ENCODE measurements at regions not wholly inside any gene's neighbourhood (a gene's known extent, or its start where the extent isn't known, plus 50 kb on each side); places are given as distances from the start of the nearest gene placed in this dataset.

- no peaks in the 10 kb centered on the region for H4K20me1 ChIP-seq
- H3K4me2 ChIP-seq, result no peak overlapping the region
- no peaks in the 10 kb centered on the region for H3K27me3 ChIP-seq
- H3K27ac ChIP-seq, result no peak overlapping the region
- H3K36me3 ChIP-seq, result no peaks in the 10 kb centered on the region
- H3K4me3 ChIP-seq, result no peak overlapping the region
- H3K9me3 ChIP-seq, result peaks cover 8% of the 10 kb centered on the region; the same call in 1 of the 2 replicates
- no peak overlapping the region for H3K9ac ChIP-seq
- no peak for TF ChIP-seq Cebpa-rat (IDR thresholded peaks at IDR 0.05)
- peaks cover 11% of the 10 kb centered on the region for H3K4me1 ChIP-seq
Observed at GRCh38 chr7:46178661-46179060, 257.6 kb upstream of the IGFBP3 start.

DNA sequence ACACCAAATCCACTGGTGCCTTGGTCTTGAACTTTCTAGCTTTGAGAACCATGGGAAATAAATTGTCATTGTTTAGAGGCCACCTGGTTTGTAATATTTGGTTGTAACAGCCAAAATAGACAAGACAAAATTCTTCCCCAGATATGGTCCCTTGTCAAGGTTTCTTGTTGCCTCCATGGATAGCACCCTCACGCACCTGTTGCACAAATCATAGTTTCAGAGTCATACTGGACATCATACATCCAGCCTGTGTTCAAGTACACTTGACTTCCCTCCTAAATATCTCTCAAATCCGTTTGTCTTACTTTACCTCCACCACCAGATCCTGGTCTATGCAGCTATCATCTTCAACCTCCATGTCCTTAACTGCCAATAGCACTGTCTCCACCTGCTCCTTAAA, 256.7 kb upstream of the IGFBP3 start:
- no peaks in the 10 kb centered on the region for H3K36me3 ChIP-seq
- no peak overlapping the region for H3K27ac ChIP-seq
- no peak overlapping the region for H3K9ac ChIP-seq
- no peaks in the 10 kb centered on the region for H3K27me3 ChIP-seq
- no peak overlapping the region for H3K4me2 ChIP-seq
- H3K9me3 ChIP-seq, result peaks cover 8% of the 10 kb centered on the region; the same call in 1 of the 2 replicates
- H4K20me1 ChIP-seq, result no peaks in the 10 kb centered on the region
- H3K4me3 ChIP-seq, result no peak overlapping the region
- no peak for TF ChIP-seq Cebpa-rat (IDR thresholded peaks at IDR 0.05)
- H3K4me1 ChIP-seq, result peaks cover 11% of the 10 kb centered on the region

GRCh38 chr7:46175221-46175620, 254.1 kb upstream of the IGFBP3 start:
- Histone ChIP-seq H4K20me1 (no peaks in the 10 kb centered on the region), H3K4me3 (no peak overlapping the region), H3K4me2 (peak overlapping the region; percentile 61), H3K36me3 (no peaks in the 10 kb centered on the region), H3K27me3 (no peaks in the 10 kb centered on the region), H3K4me1 (peaks cover 11% of the 10 kb centered on the region), H3K27ac (no peak overlapping the region), H3K9ac (no peak overlapping the region), H3K9me3 (no peaks in the 10 kb centered on the region)
- no peak for TF ChIP-seq Cebpa-rat (IDR thresholded peaks at IDR 0.05)

GRCh38 chr7:46174196-46174580, 253.1 kb upstream of the IGFBP3 start:
- peaks cover 11% of the 10 kb centered on the region for H3K4me1 ChIP-seq
- H3K9ac ChIP-seq, result no peak overlapping the region
- H4K20me1 ChIP-seq, result no peaks in the 10 kb centered on the region
- no peak overlapping the region for H3K4me2 ChIP-seq
- no peak for TF ChIP-seq Cebpa-rat (IDR thresholded peaks at IDR 0.05)
- no peak overlapping the region for H3K4me3 ChIP-seq
- no peaks in the 10 kb centered on the region for H3K27me3 ChIP-seq
- H3K27ac ChIP-seq, result no peak overlapping the region
- no peaks in the 10 kb centered on the region for H3K9me3 ChIP-seq
- H3K36me3 ChIP-seq, result no peaks in the 10 kb centered on the region

DNA sequence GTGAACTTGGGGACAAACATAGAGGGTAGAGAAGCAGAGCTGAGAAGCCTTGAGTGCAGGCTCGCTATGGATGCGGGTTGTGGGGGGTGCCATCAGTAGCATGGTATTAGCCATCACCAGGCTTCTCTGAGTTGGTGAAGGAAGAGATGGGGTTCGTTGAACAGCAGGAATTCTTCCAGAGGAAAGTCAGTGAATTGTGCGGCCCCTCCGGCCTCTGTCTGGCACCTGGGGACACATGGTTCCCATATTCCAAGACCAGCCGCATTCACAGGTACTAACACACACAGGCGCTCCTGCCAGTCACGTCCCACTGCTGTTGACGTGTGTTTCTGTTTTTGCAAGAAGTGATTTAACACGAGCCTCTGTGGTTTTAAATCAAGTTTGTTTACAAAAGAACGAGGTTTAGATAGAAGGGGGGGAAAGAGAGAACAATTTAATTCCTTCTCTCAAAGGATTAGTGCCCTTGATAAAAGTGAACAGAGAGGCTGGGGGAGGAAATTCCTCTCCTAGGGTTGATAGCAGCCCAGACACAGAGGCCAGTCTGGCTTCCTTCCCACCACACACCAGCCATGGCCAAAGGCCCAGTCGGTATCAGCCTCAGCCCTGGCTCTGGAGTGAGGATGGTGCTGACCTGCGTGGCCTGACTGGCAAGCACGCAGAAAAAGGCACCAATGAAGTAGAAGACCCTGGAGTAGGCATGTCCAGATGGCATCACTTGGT, 252.6 kb upstream of the IGFBP3 start:
- TF ChIP-seq Cebpa-rat (IDR thresholded peaks at IDR 0.05), result no peak
- Histone ChIP-seq H3K4me3 (no peak overlapping the region), H4K20me1 (no peaks in the 10 kb centered on the region), H3K4me1 (peaks cover 11% of the 10 kb centered on the region), H3K27me3 (no peaks in the 10 kb centered on the region), H3K36me3 (no peaks in the 10 kb centered on the region), H3K9ac (no peak overlapping the region), H3K4me2 (no peak overlapping the region), H3K27ac (no peak overlapping the region), H3K9me3 (no peaks in the 10 kb centered on the region)

DNA sequence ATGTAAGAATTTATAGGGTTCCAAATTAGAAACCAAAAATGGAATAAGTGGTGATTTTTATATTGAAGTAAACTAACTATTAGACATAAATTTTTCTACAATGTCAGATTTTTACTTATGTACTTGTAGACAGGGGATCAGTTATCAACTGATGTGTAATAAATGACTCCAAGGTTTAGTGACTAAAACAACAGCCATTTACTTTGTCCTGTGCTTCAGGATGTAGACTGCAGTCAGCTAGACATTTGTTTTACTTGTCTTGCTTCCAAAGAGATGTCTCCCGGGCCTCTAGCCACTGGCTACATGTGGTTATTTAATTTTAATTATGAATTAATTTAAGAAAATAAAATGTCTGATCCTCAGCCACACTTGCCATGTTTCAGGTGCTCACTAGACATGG, 249.7 kb upstream of the IGFBP3 start:
- TF ChIP-seq Cebpa-rat (IDR thresholded peaks at IDR 0.05), result no peak
- Histone ChIP-seq H3K4me3 (no peak overlapping the region), H3K9ac (no peak overlapping the region), H3K36me3 (no peaks in the 10 kb centered on the region), H3K27me3 (no peaks in the 10 kb centered on the region), H4K20me1 (no peaks in the 10 kb centered on the region), H3K27ac (no peak overlapping the region), H3K4me1 (peaks cover 11% of the 10 kb centered on the region), H3K9me3 (no peaks in the 10 kb centered on the region), H3K4me2 (no peak overlapping the region)

GRCh38 chr7:46170021-46170420, 248.9 kb upstream of the IGFBP3 start:
- Histone ChIP-seq H3K9ac (no peak overlapping the region), H3K4me2 (no peak overlapping the region), H4K20me1 (no peaks in the 10 kb centered on the region), H3K36me3 (no peaks in the 10 kb centered on the region), H3K4me1 (peaks cover 4% of the 10 kb centered on the region), H3K4me3 (no peak overlapping the region), H3K27me3 (no peaks in the 10 kb centered on the region), H3K9me3 (no peaks in the 10 kb centered on the region), H3K27ac (no peak overlapping the region)
- TF ChIP-seq Cebpa-rat (IDR thresholded peaks at IDR 0.05), result no peak

DNA sequence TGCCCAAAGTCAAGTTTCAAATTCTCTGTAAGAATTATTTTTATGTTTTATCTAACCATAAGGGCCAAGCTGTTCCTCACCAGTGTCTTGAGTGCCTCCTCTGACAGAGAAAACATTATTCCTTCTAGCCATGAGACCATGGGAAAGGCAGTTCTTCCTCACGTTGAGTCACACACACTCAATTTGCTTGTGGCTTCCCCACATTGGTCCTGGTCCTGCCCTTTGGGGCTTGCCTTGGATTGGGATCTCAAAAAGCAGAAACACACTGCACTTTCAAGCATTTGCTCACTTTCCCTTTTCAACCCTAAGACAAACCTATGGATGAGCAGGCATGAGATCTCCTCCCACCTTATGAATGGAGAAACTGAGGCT, 248.3 kb upstream of the IGFBP3 start:
- H3K4me3 ChIP-seq, result no peak overlapping the region
- H3K36me3 ChIP-seq, result no peaks in the 10 kb centered on the region
- no peaks in the 10 kb centered on the region for H3K27me3 ChIP-seq
- no peak for TF ChIP-seq Cebpa-rat (IDR thresholded peaks at IDR 0.05)
- no peaks in the 10 kb centered on the region for H3K4me1 ChIP-seq
- no peaks in the 10 kb centered on the region for H4K20me1 ChIP-seq
- no peaks in the 10 kb centered on the region for H3K9me3 ChIP-seq
- H3K4me2 ChIP-seq, result no peak overlapping the region
- no peak overlapping the region for H3K9ac ChIP-seq
- no peak overlapping the region for H3K27ac ChIP-seq

- Histone ChIP-seq H3K27ac (no peak overlapping the region), H3K27me3 (no peaks in the 10 kb centered on the region), H3K9ac (no peak overlapping the region), H3K9me3 (no peaks in the 10 kb centered on the region), H3K4me2 (no peak overlapping the region), H4K20me1 (no peaks in the 10 kb centered on the region), H3K4me3 (no peak overlapping the region), H3K36me3 (no peaks in the 10 kb centered on the region), H3K4me1 (no peaks in the 10 kb centered on the region)
- no peak for TF ChIP-seq Cebpa-rat (IDR thresholded peaks at IDR 0.05)
Observed at GRCh38 chr7:46168671-46169383, 247.8 kb upstream of the IGFBP3 start.

DNA sequence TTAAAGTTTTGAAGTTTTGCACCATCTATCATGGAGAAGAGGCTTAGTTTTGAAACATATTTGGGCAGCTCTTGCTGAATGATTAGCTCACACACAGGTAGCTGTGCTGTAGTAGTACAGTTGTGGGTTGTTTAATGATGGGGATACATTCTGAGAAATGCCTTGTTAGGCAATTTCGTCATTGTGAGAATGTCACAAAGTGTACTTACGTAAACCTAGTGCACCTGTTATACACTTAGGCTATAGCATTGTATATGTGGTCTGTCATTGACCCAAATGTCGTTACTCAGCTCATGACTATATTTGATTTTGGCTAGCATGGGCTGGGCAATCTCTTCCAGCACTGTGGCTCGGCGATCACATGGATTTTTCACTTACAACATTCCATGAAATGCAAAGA, 247.2 kb upstream of the IGFBP3 start:
- Histone ChIP-seq H3K9ac (no peak overlapping the region), H3K27ac (no peak overlapping the region), H3K4me1 (no peaks in the 10 kb centered on the region), H3K9me3 (no peaks in the 10 kb centered on the region), H3K4me2 (no peak overlapping the region), H4K20me1 (no peaks in the 10 kb centered on the region), H3K27me3 (no peaks in the 10 kb centered on the region), H3K4me3 (no peak overlapping the region), H3K36me3 (no peaks in the 10 kb centered on the region)
- no peak for TF ChIP-seq Cebpa-rat (IDR thresholded peaks at IDR 0.05)
